ENCODE measurements at regions not wholly inside any gene's neighbourhood (a gene's known extent, or its start where the extent isn't known, plus 50 kb on each side); places are given as distances from the start of the nearest gene placed in this dataset.

DNA sequence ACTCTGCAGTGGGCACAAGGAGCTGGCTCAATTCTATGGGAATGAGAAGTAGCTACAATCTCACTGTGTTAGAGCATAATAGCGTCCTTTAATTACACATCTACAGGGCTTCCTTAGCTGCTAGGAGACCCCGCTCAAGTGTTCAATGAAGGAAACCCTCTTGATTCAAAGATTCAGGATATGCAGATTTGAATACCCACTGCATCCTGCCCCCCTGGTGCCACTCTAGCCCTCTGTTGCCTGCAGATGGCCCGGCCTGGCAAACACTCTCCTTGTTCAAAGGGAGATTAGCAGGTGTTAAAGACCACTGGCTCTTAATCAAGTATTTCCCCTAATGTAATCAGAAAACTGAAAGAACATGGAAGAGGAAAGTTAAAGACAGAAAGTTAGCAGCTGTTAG lies 356.6 kb downstream of the VGLL3 start:
- TF ChIP-seq, protein P1, sequence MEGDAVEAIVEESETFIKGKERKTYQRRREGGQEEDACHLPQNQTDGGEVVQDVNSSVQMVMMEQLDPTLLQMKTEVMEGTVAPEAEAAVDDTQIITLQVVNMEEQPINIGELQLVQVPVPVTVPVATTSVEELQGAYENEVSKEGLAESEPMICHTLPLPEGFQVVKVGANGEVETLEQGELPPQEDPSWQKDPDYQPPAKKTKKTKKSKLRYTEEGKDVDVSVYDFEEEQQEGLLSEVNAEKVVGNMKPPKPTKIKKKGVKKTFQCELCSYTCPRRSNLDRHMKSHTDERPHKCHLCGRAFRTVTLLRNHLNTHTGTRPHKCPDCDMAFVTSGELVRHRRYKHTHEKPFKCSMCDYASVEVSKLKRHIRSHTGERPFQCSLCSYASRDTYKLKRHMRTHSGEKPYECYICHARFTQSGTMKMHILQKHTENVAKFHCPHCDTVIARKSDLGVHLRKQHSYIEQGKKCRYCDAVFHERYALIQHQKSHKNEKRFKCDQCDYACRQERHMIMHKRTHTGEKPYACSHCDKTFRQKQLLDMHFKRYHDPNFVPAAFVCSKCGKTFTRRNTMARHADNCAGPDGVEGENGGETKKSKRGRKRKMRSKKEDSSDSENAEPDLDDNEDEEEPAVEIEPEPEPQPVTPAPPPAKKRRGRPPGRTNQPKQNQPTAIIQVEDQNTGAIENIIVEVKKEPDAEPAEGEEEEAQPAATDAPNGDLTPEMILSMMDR (IDR thresholded peaks at IDR 0.05; ENCODE audit: borderline replicate concordance, insufficient read depth, low read depth, low read length) = no peak
- H3K4me3 ChIP-seq (ENCODE audit: low read depth, low read length) = no peak overlapping the region

DNA sequence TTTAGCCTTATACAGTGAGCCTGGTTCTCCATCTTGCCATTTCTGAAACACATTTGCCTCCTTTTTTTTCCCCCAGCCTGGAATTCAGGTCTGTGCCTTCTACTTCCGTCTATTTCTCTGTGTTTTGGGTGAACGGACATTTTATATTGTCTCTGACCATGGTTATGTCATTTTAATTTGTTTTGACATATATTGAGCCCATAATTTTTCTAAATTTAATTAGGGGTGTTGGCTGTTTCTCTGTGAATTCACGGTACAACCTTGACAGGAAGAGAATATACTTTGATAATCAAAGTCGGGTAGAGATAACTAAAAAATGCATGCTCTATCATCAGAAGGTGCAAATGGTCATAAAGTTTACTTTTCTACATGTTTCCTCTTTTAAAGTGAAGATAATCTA lies 361.4 kb downstream of the VGLL3 start:
- no peak overlapping the region for H3K4me3 ChIP-seq (ENCODE audit: low read depth, low read length)
- TF ChIP-seq, protein P1 (IDR thresholded peaks at IDR 0.05; ENCODE audit: borderline replicate concordance, insufficient read depth, low read depth, low read length) = no peak

DNA sequence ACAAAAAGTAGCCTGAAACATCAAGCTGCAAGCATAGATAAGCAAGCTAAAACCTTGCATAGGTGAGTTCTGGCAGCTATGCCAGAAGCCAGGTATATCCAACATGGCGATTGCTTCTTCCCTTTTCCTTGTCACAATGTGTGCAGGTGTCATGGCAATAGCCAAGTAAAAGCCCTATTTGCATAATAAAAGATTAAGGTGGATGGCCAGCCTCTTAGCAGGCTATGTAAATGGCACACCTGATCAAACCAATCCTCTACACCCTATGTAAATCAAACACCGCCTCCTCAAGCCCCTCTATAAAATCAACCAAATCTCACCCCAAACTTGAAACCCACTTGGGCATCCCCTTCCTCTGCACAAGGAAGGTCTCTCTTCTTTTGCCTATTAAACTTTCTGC lies 366.8 kb downstream of the VGLL3 start:
- no peak overlapping the region for H3K4me3 ChIP-seq (ENCODE audit: low read depth, low read length)
- TF ChIP-seq, protein P1 (IDR thresholded peaks at IDR 0.05; ENCODE audit: borderline replicate concordance, insufficient read depth, low read depth, low read length) = no peak

DNA sequence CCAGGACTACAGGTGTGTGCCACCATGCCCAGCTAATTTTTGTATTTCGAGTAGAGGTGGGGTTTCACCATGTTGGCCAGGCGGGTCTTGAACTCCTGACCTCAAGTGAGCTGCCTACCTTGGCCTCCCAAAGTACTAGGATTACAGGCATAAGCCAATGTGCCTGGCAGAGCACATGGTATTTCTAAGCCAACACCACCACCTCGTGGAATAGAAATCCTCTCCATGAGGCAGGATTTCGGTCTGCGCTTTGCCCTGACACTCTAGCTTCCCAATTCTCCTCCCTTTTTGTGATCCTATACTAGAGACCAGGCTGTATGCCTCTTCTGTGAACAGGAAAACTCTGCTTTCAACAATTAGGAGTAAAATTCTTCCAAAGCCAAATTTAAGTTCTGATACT lies 372.2 kb downstream of the VGLL3 start:
- TF ChIP-seq, protein P1 (IDR thresholded peaks at IDR 0.05; ENCODE audit: borderline replicate concordance, insufficient read depth, low read depth, low read length) = no peak
- H3K4me3 ChIP-seq (ENCODE audit: low read depth, low read length) = no peak overlapping the region

DNA sequence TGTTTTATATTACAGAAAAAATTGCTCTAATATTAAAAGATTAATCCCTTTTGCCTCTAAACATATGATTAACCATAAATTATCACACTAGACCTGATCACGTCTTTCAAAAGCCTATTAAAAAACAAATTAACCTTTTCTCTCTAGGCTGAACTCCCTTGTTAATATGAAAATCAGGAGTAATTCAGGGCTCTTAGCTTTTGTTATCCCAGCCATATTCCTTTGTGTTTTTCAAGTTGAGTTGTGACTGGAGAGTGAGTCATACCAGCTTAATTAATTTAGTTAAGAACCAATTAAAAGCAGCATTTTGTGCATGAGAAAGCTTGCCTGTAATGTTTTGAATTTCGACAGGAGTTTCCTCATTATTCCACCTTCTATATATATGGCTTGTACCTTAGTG lies 385.8 kb downstream of the VGLL3 start:
- TF ChIP-seq, protein P1 (IDR thresholded peaks at IDR 0.05; ENCODE audit: borderline replicate concordance, insufficient read depth, low read depth, low read length) = no peak
- H3K4me3 ChIP-seq (ENCODE audit: low read depth, low read length) = no peak overlapping the region

DNA sequence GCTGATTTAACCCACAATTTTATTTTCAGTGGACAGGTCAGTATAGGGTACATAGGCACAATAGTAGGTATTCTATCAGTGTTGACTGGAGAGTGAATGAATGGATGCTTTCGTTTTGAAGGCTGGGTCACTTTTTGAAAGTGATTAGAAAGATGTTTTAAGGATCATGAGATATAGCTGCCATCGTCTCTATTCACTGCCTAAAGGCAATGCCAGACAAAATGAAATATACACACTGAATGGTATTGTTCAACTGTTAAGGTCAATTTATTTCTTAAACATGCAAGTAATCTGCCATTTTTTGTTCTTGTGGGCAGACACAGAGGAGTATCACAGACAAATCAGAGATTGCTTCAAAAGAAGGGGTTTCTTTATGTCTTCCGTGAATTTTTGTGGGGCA lies 395.3 kb downstream of the VGLL3 start:
- TF ChIP-seq, protein P1 (IDR thresholded peaks at IDR 0.05; ENCODE audit: borderline replicate concordance, insufficient read depth, low read depth, low read length) = no peak
- H3K4me3 ChIP-seq (ENCODE audit: low read depth, low read length) = no peak overlapping the region

DNA sequence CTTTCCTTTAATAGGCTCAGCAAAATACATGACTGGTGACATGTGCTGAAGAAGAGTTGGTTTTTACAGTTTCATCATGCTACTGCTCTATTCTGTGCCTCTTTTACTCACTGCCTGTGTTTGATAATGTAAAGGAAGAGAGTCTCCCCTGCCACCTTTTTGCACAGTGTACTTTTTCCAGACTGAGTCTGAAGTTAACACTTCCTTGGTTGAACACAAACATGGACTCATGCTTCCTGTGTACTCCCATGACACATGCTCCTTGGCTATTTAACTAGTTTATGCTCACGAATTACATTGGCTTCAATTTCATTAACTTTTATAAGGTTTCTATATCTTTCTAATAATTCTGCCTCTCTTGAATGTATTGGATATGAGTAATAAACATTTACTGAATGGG lies 396.1 kb downstream of the VGLL3 start:
- H3K4me3 ChIP-seq (ENCODE audit: low read depth, low read length) = no peak overlapping the region
- TF ChIP-seq, protein P1 (IDR thresholded peaks at IDR 0.05; ENCODE audit: borderline replicate concordance, insufficient read depth, low read depth, low read length) = no peak
